ENCODE measurements at regions not wholly inside any gene's neighbourhood (a gene's known extent, or its start where the extent isn't known, plus 50 kb on each side); places are given as distances from the start of the nearest gene placed in this dataset.

DNA sequence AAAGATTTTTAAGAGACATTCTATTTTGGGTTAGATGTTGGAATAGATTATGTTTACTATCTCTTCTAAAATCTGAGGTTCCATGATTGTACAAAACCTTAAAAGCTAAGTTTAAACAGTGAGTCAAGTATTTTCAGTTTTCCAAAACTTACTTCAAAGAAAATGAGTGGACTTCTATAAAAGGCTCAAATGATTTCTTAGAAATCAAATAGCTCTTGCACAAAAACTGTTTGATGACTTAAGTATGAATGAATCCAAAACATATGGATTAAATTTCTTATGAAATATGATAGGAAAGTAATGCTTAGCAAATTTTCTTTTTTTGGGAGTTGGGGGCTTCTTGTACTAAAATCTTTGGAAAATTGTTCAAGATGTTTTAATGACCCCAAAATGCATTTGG is 837.3 kb upstream of the SLC35B3 start:
- intact Hi-C loops (cut with micrococcal nuclease), result no loop called here
- no peak overlapping the region for H3K4me2 ChIP-seq (ENCODE audit: insufficient read depth, low read length)

DNA sequence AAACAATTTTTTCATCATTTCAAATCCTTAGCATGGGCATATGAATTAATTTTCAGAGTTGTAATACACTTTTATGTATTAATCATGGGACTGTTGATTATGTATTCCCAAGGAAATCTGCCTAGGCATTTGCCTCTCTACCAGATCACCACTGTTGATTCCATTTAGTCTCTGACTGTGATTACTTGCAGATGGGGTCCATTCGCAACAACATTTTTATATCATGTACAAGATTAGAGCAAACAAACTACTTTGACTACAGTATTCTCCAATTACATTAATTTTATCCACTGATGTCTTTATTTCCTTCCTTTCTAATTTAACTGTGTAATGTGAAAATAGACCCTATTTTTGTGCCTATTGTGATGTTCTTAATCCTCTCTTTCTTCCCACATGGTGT is 831.4 kb upstream of the SLC35B3 start:
- Histone ChIP-seq H3K27ac (ENCODE audit: insufficient read depth, low read depth, low read length) (no peak overlapping the region), H3K4me1 (ENCODE audit: control insufficient read depth, extremely low read depth, insufficient read depth, low read length) (no peaks in the 10 kb centered on the region), H3K9ac (replicated peaks; ENCODE audit: extremely low read depth, insufficient read depth, low read length) (no peak overlapping the region), H3K36me3 (ENCODE audit: control insufficient read depth in 2 of 2, extremely low read depth in 1 of 2, insufficient read depth in 2 of 2, low read length in 2 of 2) (no peaks in the 10 kb centered on the region), H4K20me1 (replicated peaks; ENCODE audit: control insufficient read depth, extremely low read depth, insufficient read depth, low read length) (no peaks in the 10 kb centered on the region), H3K27me3 (ENCODE audit: control insufficient read depth in 2 of 2, insufficient read depth in 2 of 2, low read length in 2 of 2) (no peaks in the 10 kb centered on the region), H3K4me3 (replicated peaks in 1 of 3; ENCODE audit: insufficient read depth in 1 of 3, low read depth in 1 of 3, low read length in 3 of 3) (no peak overlapping the region), H3K9me3 (replicated peaks; ENCODE audit: control insufficient read depth, insufficient read depth, low read length) (no peaks in the 10 kb centered on the region), H2AFZ (ENCODE audit: low read depth, low read length) (no peak overlapping the region), H3K79me2 (ENCODE audit: control insufficient read depth, insufficient read depth, low read length) (no peaks in the 10 kb centered on the region), H3K9me1 (replicated peaks; ENCODE audit: control insufficient read depth, extremely low read depth, insufficient read depth, low read length) (no peaks in the 10 kb centered on the region), H3K4me2 (ENCODE audit: insufficient read depth, low read length) (no peak overlapping the region)
- ChIA-PET POLR2A (no interaction called here), CTCF (interaction anchor here (1.5 kb wide), 1 partner anchor 9 kb away, joined by 3 read pairs; no protein-coding TSS in a partner anchor)
- no peak for FAIRE-seq
- dilution Hi-C loops (cut with MboI; ENCODE audit: extremely low pct_ligation_motif_present, low sequenced_read_pairs) (no loop called here), intact Hi-C loops (cut with micrococcal nuclease) (no loop called here)
- no TSS peak for BruUV-seq (replicated peaks)
- TF ChIP-seq POLR2A (IDR thresholded peaks at IDR 0.05; ENCODE audit: low read depth, low read length), result no peak
- TF ChIP-seq, protein P1, sequence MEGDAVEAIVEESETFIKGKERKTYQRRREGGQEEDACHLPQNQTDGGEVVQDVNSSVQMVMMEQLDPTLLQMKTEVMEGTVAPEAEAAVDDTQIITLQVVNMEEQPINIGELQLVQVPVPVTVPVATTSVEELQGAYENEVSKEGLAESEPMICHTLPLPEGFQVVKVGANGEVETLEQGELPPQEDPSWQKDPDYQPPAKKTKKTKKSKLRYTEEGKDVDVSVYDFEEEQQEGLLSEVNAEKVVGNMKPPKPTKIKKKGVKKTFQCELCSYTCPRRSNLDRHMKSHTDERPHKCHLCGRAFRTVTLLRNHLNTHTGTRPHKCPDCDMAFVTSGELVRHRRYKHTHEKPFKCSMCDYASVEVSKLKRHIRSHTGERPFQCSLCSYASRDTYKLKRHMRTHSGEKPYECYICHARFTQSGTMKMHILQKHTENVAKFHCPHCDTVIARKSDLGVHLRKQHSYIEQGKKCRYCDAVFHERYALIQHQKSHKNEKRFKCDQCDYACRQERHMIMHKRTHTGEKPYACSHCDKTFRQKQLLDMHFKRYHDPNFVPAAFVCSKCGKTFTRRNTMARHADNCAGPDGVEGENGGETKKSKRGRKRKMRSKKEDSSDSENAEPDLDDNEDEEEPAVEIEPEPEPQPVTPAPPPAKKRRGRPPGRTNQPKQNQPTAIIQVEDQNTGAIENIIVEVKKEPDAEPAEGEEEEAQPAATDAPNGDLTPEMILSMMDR (IDR thresholded peaks at IDR 0.05; ENCODE audit: extremely low read depth in 1 of 2, insufficient read depth in 1 of 2, low read depth in 1 of 2, low read length in 2 of 2), result no peak
- TF ChIP-seq EZH2 (IDR thresholded peaks at IDR 0.05; ENCODE audit: borderline replicate concordance, low read depth, low read length, severe bottlenecking), result no peak
- TF ChIP-seq GATA2 (IDR thresholded peaks at IDR 0.05; ENCODE audit: insufficient read depth, insufficient read length, low read depth, low read length), result no peak
- TF ChIP-seq MYC (IDR thresholded peaks at IDR 0.05; ENCODE audit: low read depth, low read length), result no peak
- TF ChIP-seq FOS (IDR thresholded peaks at IDR 0.05; ENCODE audit: borderline replicate concordance, insufficient read depth, low read length), result no peak
- no peak for TF ChIP-seq POLR2AphosphoS5 (IDR thresholded peaks at IDR 0.05; ENCODE audit: insufficient read depth, low read depth, low read length)
- TF ChIP-seq JUN (IDR thresholded peaks at IDR 0.05; ENCODE audit: borderline replicate concordance, insufficient read depth, insufficient read length, low read depth), result no peak
- TF ChIP-seq, protein P2, sequence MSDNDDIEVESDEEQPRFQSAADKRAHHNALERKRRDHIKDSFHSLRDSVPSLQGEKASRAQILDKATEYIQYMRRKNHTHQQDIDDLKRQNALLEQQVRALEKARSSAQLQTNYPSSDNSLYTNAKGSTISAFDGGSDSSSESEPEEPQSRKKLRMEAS (IDR thresholded peaks at IDR 0.05; ENCODE audit: insufficient read depth, insufficient read length), result no peak
- no peak for DNase-seq (ENCODE audit: low read depth, low spot score)

More for the DNA sequence above, 837.3 kb upstream of the SLC35B3 start:
- no peak for DNase-seq (ENCODE audit: low read depth, low spot score)
- FAIRE-seq, result no peak
- CTCF ChIA-PET, result interaction anchor here (0.8 kb wide), 1 partner anchor 130 kb away, joined by 3 read pairs; no protein-coding TSS in a partner anchor
- no peaks in the 10 kb centered on the region for H3K9me3 ChIP-seq (replicated peaks; ENCODE audit: control insufficient read depth, insufficient read depth, low read length)
- H2AFZ ChIP-seq (ENCODE audit: low read depth, low read length), result no peak overlapping the region
- H3K4me3 ChIP-seq (replicated peaks in 1 of 3; ENCODE audit: insufficient read depth in 1 of 3, low read depth in 1 of 3, low read length in 3 of 3), result no peak overlapping the region
- no peaks in the 10 kb centered on the region for H3K9me1 ChIP-seq (replicated peaks; ENCODE audit: control insufficient read depth, extremely low read depth, insufficient read depth, low read length)
- POLR2A ChIA-PET, result no interaction called here
- no peak overlapping the region for H3K27ac ChIP-seq (ENCODE audit: insufficient read depth, low read depth, low read length)
- BruUV-seq (replicated peaks), result no TSS peak
- no peaks in the 10 kb centered on the region for H3K79me2 ChIP-seq (ENCODE audit: control insufficient read depth, insufficient read depth, low read length)
- H3K36me3 ChIP-seq (ENCODE audit: control insufficient read depth in 2 of 2, extremely low read depth in 1 of 2, insufficient read depth in 2 of 2, low read length in 2 of 2), result no peaks in the 10 kb centered on the region
- TF ChIP-seq EZH2 (IDR thresholded peaks at IDR 0.05; ENCODE audit: borderline replicate concordance, low read depth, low read length, severe bottlenecking), result no peak
- no peak for TF ChIP-seq POLR2A (IDR thresholded peaks at IDR 0.05; ENCODE audit: low read depth, low read length)
- TF ChIP-seq FOS (IDR thresholded peaks at IDR 0.05; ENCODE audit: borderline replicate concordance, insufficient read depth, low read length), result no peak
- no peak for TF ChIP-seq POLR2AphosphoS5 (IDR thresholded peaks at IDR 0.05; ENCODE audit: insufficient read depth, low read depth, low read length)
- TF ChIP-seq MYC (IDR thresholded peaks at IDR 0.05; ENCODE audit: low read depth, low read length), result no peak
- TF ChIP-seq, protein P2 (IDR thresholded peaks at IDR 0.05; ENCODE audit: insufficient read depth, insufficient read length), result no peak
- TF ChIP-seq GATA2 (IDR thresholded peaks at IDR 0.05; ENCODE audit: insufficient read depth, insufficient read length, low read depth, low read length), result no peak
- no peaks in the 10 kb centered on the region for H3K27me3 ChIP-seq (ENCODE audit: control insufficient read depth in 2 of 2, insufficient read depth in 2 of 2, low read length in 2 of 2)
- H4K20me1 ChIP-seq (replicated peaks; ENCODE audit: control insufficient read depth, extremely low read depth, insufficient read depth, low read length), result no peaks in the 10 kb centered on the region
- H3K9ac ChIP-seq (replicated peaks; ENCODE audit: extremely low read depth, insufficient read depth, low read length), result no peak overlapping the region
- dilution Hi-C loops (cut with MboI; ENCODE audit: extremely low pct_ligation_motif_present, low sequenced_read_pairs), result no loop called here
- no peaks in the 10 kb centered on the region for H3K4me1 ChIP-seq (ENCODE audit: control insufficient read depth, extremely low read depth, insufficient read depth, low read length)
